GM12878 (cell line): ENCODE measurements at regions not wholly inside any gene's neighbourhood (a gene's known extent, or its start where the extent isn't known, plus 50 kb on each side); places are given as distances from the start of the nearest gene placed in this dataset.

ENCODE experiments used
- ATAC-seq: fragments of 200-7000 bp; cut with Tn5 transposase; 3 replicates; pipeline ENCODE4 v1.9.1; 2020; ENCODE audit warnings: mild to moderate bottlenecking, moderate library complexity
- BruUV-seq: library from RNA; stranded (reverse); fragments of 400-500 nt; replicated peaks from 2 replicates; lab custom pipeline; 2021; lab: Mats Ljungman, UMichigan
- CTCF ChIA-PET: fragments of 300-600 bp; sonication (Branson Sonifier 250); formaldehyde crosslinking; extraction: SDS; loops from one replicate; lab custom pipeline; 2021; ENCODE audit warnings: inconsistent platforms; lab: Yijun Ruan, JAX
- POLR2A ChIA-PET: fragments of 350-600 bp; formaldehyde crosslinking; extraction: SDS; loops from one replicate; lab custom pipeline; 2021; ENCODE audit warnings: inconsistent platforms; lab: Charles Lee
- RAD21 ChIA-PET: fragments of 300-600 bp; sonication (Branson Sonifier 250); formaldehyde crosslinking; loops from one replicate; lab custom pipeline; 2023; ENCODE audit warnings: antibody characterized with exemption; ENCODE audit not compliant: unreplicated experiment; lab: Charles Lee
- SMC1A ChIA-PET: fragments of 300-600 bp; sonication (Branson Sonifier 250); formaldehyde crosslinking; loops from one replicate; lab custom pipeline; 2023; ENCODE audit not compliant: unreplicated experiment, uncharacterized antibody; lab: Charles Lee
- DNase-seq: peaks from one replicate; pipeline ENCODE4 v3.0.0-alpha.2; 2011; ENCODE audit warnings: low read depth, low spot score
- FAIRE-seq: peaks from 3 replicates; lab custom pipeline; 2011; peaks lifted over from hg19 to GRCh38; lab: Jason Lieb, UNC
- H2AFZ ChIP-seq: 2 replicates; pipeline ENCODE4 v1.6.0; 2011; ENCODE audit warnings: low read depth, low read length, control low read depth; ENCODE audit not compliant: control insufficient read depth
- H3K27ac ChIP-seq: 2 replicates; pipeline ENCODE4 v1.5.1; 2011; ENCODE audit warnings: control low read depth; ENCODE audit not compliant: control insufficient read depth, insufficient read depth
- H3K27me3 ChIP-seq, 2 experiments: replicated peaks in 1 of 2; 2 replicates each; pipeline versions ENCODE4 v1.6.0 to v1.6.1; 2011; ENCODE audit warnings: low read length in 1 of 2; ENCODE audit not compliant: control insufficient read depth in 2 of 2, insufficient read depth in 2 of 2
- H3K36me3 ChIP-seq, 2 experiments: 2 replicates each; pipeline ENCODE4 v1.5.1; 2011; ENCODE audit warnings: low read length in 1 of 2; ENCODE audit not compliant: control insufficient read depth in 2 of 2, insufficient read depth in 2 of 2
- H3K4me1 ChIP-seq: 2 replicates; pipeline ENCODE4 v1.6.1; 2011; ENCODE audit warnings: mild to moderate bottlenecking, low read length, moderate library complexity, mixed read lengths; ENCODE audit not compliant: control insufficient read depth, insufficient read depth
- H3K4me2 ChIP-seq: 2 replicates; pipeline ENCODE4 v1.6.0; 2011; ENCODE audit warnings: control low read depth; ENCODE audit not compliant: control insufficient read depth, insufficient read depth
- H3K4me3 ChIP-seq: fragments of 200-600 bp; sonication (generic); 2 replicates; pipeline ENCODE4 v1.5.1; 2016
- H3K79me2 ChIP-seq: 2 replicates; pipeline ENCODE4 v1.6.0; 2011; ENCODE audit warnings: low read length; ENCODE audit not compliant: control insufficient read depth, insufficient read depth
- H3K9ac ChIP-seq: 2 replicates; pipeline ENCODE4 v1.8.0; 2011; ENCODE audit warnings: low read length, control low read depth, mixed read lengths; ENCODE audit not compliant: control insufficient read depth, insufficient read depth
- H3K9me3 ChIP-seq: replicated peaks from 3 replicates; pipeline ENCODE4 v1.5.1; 2011; ENCODE audit warnings: mild to moderate bottlenecking, low read length; ENCODE audit not compliant: control insufficient read depth, insufficient read depth
- H4K20me1 ChIP-seq: 2 replicates; pipeline ENCODE4 v1.6.0; 2011; ENCODE audit not compliant: control insufficient read depth, insufficient read depth
- CREM ChIP-seq: IDR thresholded peaks from 2 replicates; pipeline ENCODE4 v1.6.1; 2014; ENCODE audit warnings: antibody characterized with exemption, low read depth
- E4F1 ChIP-seq: fragments of 450-650 bp; IDR thresholded peaks from 2 replicates; pipeline ENCODE4 v1.6.1; 2018; ENCODE audit warnings: borderline replicate concordance, mild to moderate bottlenecking; ENCODE audit not compliant: partially characterized antibody
- FOXK2 ChIP-seq: fragments of 450-650 bp; IDR thresholded peaks from 2 replicates; pipeline ENCODE4 v1.6.1; 2017; ENCODE audit warnings: mild to moderate bottlenecking, moderate library complexity
- GATAD2B ChIP-seq: fragments of 450-650 bp; conservative IDR thresholded peaks from 2 replicates; pipeline ENCODE4 v1.6.1; 2017; ENCODE audit warnings: low read depth, mild to moderate bottlenecking, moderate library complexity
- JUND ChIP-seq: IDR thresholded peaks from 2 replicates; pipeline ENCODE4 v1.6.1; 2012; ENCODE audit warnings: low read depth, mild to moderate bottlenecking, low read length, improper control_type of control experiment, moderate library complexity
- KDM1A ChIP-seq: fragments of 200-600 bp; sonication (generic); IDR thresholded peaks from 2 replicates; pipeline ENCODE4 v1.6.1; 2016; ENCODE audit warnings: borderline replicate concordance
- SUZ12 ChIP-seq: fragments of 200-600 bp; sonication (generic); IDR thresholded peaks from one replicate; pipeline ENCODE4 v1.6.1; 2018; ENCODE audit warnings: antibody characterized with exemption, mild to moderate bottlenecking; ENCODE audit not compliant: unreplicated experiment
- TARDBP ChIP-seq: IDR thresholded peaks from 2 replicates; pipeline ENCODE4 v1.6.1; 2016; ENCODE audit warnings: borderline replicate concordance
- ZNF207 ChIP-seq: fragments of 450-650 bp; IDR thresholded peaks from 2 replicates; pipeline ENCODE4 v1.6.1; 2014; ENCODE audit warnings: antibody characterized with exemption, mild to moderate bottlenecking, borderline replicate concordance
- ZSCAN29 ChIP-seq: fragments of 450-650 bp; IDR thresholded peaks from 2 replicates; pipeline ENCODE4 v1.6.1; 2017; ENCODE audit warnings: mild to moderate bottlenecking, moderate library complexity
- WGBS: methylation state at CpG from one replicate; pipeline ENCODE4 v1.1.6; 2016; ENCODE audit warnings: low lambda C conversion rate; ENCODE audit not compliant: insufficient replicate concordance, insufficient coverage; ENCODE audit errors: missing lambda C conversion rate; 5-methylcytosine and 5-hydroxymethylcytosine counted together
- in situ Hi-C: fragments of 300-500 bp; cut with MboI; formaldehyde crosslinking; loops from 9 replicates; pipeline ENCODE4 v1.14.3; 2018; ENCODE audit warnings: mixed read lengths
- intact Hi-C: fragments of 100-400 bp; cut with micrococcal nuclease; formaldehyde crosslinking; loops from one replicate; pipeline ENCODE4 v1.14.2; 2022; ENCODE audit not compliant: unreplicated experiment

- Histone ChIP-seq H3K79me2 (no peaks in the 10 kb centered on the region), H3K9me3 (no peaks in the 10 kb centered on the region), H3K27ac (no peak overlapping the region), H4K20me1 (no peaks in the 10 kb centered on the region), H2AFZ (no peak overlapping the region), H3K4me2 (no peak overlapping the region), H3K9ac (no peak overlapping the region), H3K4me3 (no peak overlapping the region), H3K27me3 (no peaks in the 10 kb centered on the region), H3K36me3 (no peaks in the 10 kb centered on the region)
- intact Hi-C loops (no loop called here), in situ Hi-C loops (no loop called here)
- DNase-seq (no peak), ATAC-seq (no peak), FAIRE-seq (no peak)
- ChIA-PET CTCF (interaction anchor here (0.7 kb wide), 1 partner anchor 11 kb away, joined by 3 read pairs; no protein-coding TSS in a partner anchor), POLR2A (no interaction called here), SMC1A (no interaction called here), RAD21 (no interaction called here)
- 33% methylated on average over 4 of the region's 4 CpGs for WGBS
- no TSS peak for BruUV-seq
- TF ChIP-seq E4F1 (no peak), CREM (no peak), SUZ12 (no peak)
- TF ChIP-seq, all 136 proteins: peak for 0
- no peaks in the 10 kb centered on the region for H3K4me1 ChIP-seq
These were observed 235.8 kb downstream of the ALDH8A1 start for GRCh38 chr6:134714113-134714512.

GRCh38 chr6:134712311-134712710, 237.6 kb downstream of the ALDH8A1 start:
- no TSS peak for BruUV-seq
- CTCF ChIA-PET = interaction anchor here (0.7 to 1.2 kb wide), 3 partner anchors 35 to 228 kb away, joined by 3 to 5 read pairs (median 4); no protein-coding TSS in a partner anchor
- DNase-seq = no peak
- intact Hi-C loops = no loop called here
- Histone ChIP-seq H3K4me1 (no peaks in the 10 kb centered on the region), H2AFZ (no peak overlapping the region), H3K4me2 (no peak overlapping the region), H3K36me3 (no peaks in the 10 kb centered on the region), H3K9ac (no peak overlapping the region), H4K20me1 (no peaks in the 10 kb centered on the region), H3K79me2 (no peaks in the 10 kb centered on the region), H3K27me3 (0 out of 4 replicates have a peak, but pooled peaks cover 0 to 3% of the 10 kb centered on the region in 2 experiments), H3K4me3 (no peak overlapping the region), H3K9me3 (no peaks in the 10 kb centered on the region), H3K27ac (no peak overlapping the region)
- RAD21 ChIA-PET = no interaction called here
- FAIRE-seq = no peak
- no peak for TF ChIP-seq TARDBP
- TF ChIP-seq FOXK2 = no peak
- TF ChIP-seq ZSCAN29 = no peak
- no peak for TF ChIP-seq KDM1A
- TF ChIP-seq JUND = no peak
- no peak for TF ChIP-seq GATAD2B
- TF ChIP-seq ZNF207 = no peak
- SMC1A ChIA-PET = no interaction called here
- POLR2A ChIA-PET = no interaction called here
- no peak for ATAC-seq
- in situ Hi-C loops = no loop called here
